Mesendoderm (in vitro differentiated cells): ENCODE measurements at regions not wholly inside any gene's neighbourhood (a gene's known extent, or its start where the extent isn't known, plus 50 kb on each side); places are given as distances from the start of the nearest gene placed in this dataset.
A peak's percentile ranks its signal among the peaks of the same experiment; 100 is the strongest.

Source experiments
- DNase-seq: peaks from one replicate; pipeline ENCODE4 v3.0.0; 2013
- H2AK5ac ChIP-seq: 2 replicates; pipeline ENCODE4 v1.6.1; 2013; ENCODE audit warnings: low read length, inconsistent platforms
- H2BK120ac ChIP-seq: 2 replicates; pipeline ENCODE4 v1.6.1; 2013; ENCODE audit warnings: low read depth, mild to moderate bottlenecking, low read length, moderate library complexity, mixed read lengths
- H2BK15ac ChIP-seq: replicated peaks from 2 replicates; pipeline ENCODE4 v1.6.1; 2013; ENCODE audit warnings: low read depth, mild to moderate bottlenecking, moderate library complexity
- H2BK5ac ChIP-seq: 2 replicates; pipeline ENCODE4 v1.6.1; 2013; ENCODE audit warnings: low read length, inconsistent platforms
- H3K18ac ChIP-seq: 2 replicates; pipeline ENCODE4 v1.6.1; 2013; ENCODE audit warnings: mild to moderate bottlenecking, low read length, mixed read lengths
- H3K23ac ChIP-seq: one replicate; pipeline ENCODE4 v1.6.1; 2013; ENCODE audit warnings: low read length
- H3K27ac ChIP-seq: 2 replicates; pipeline ENCODE4 v1.5.1; 2013; ENCODE audit warnings: low read depth, mild to moderate bottlenecking, inconsistent platforms, low read length, moderate library complexity
- H3K27me3 ChIP-seq: 2 replicates; pipeline ENCODE4 v1.6.1; 2013; ENCODE audit warnings: low read length, control low read depth, mild to moderate bottlenecking, inconsistent platforms; ENCODE audit not compliant: insufficient read depth, poor library complexity
- H3K36me3 ChIP-seq: 2 replicates; pipeline ENCODE4 v1.6.1; 2013; ENCODE audit warnings: low read length, inconsistent platforms; ENCODE audit not compliant: control insufficient read depth, insufficient read depth
- H3K4ac ChIP-seq: one replicate; pipeline ENCODE4 v1.6.1; 2013; ENCODE audit warnings: low read depth, mild to moderate bottlenecking, low read length, moderate library complexity
- H3K4me1 ChIP-seq: 2 replicates; pipeline ENCODE4 v1.6.1; 2013; ENCODE audit warnings: low read depth, low read length, inconsistent platforms; ENCODE audit not compliant: control insufficient read depth
- H3K4me2 ChIP-seq: 2 replicates; pipeline ENCODE4 v1.6.1; 2013; ENCODE audit warnings: low read length
- H3K4me3 ChIP-seq: 2 replicates; pipeline ENCODE4 v1.5.1; 2013; ENCODE audit warnings: mild to moderate bottlenecking, low read length
- H3K56ac ChIP-seq: one replicate; pipeline ENCODE4 v1.6.1; 2013; ENCODE audit warnings: low read length
- H3K79me1 ChIP-seq: 2 replicates; pipeline ENCODE4 v1.6.1; 2013; ENCODE audit warnings: low read length, inconsistent platforms
- H3K79me2 ChIP-seq: 2 replicates; pipeline ENCODE4 v1.6.1; 2013; ENCODE audit warnings: mild to moderate bottlenecking, low read length; ENCODE audit not compliant: control insufficient read depth, insufficient read depth
- H3K9ac ChIP-seq: 2 replicates; pipeline ENCODE4 v1.6.1; 2013; ENCODE audit warnings: low read length, inconsistent platforms
- H4K5ac ChIP-seq: one replicate; pipeline ENCODE4 v1.6.1; 2013; ENCODE audit warnings: low read length
- H4K8ac ChIP-seq: one replicate; pipeline ENCODE4 v1.6.1; 2013; ENCODE audit warnings: low read depth, mild to moderate bottlenecking, control low read depth, low read length, moderate library complexity
- WGBS: extraction: QIAGEN DNeasy Blood & Tissue Kit; methylation state at CpG from one replicate; pipeline ENCODE4 v1.1.7; 2013; ENCODE audit warnings: low lambda C conversion rate, missing lambda C conversion rate; ENCODE audit not compliant: insufficient coverage; ENCODE audit errors: extremely low coverage; 5-methylcytosine and 5-hydroxymethylcytosine counted together

DNA sequence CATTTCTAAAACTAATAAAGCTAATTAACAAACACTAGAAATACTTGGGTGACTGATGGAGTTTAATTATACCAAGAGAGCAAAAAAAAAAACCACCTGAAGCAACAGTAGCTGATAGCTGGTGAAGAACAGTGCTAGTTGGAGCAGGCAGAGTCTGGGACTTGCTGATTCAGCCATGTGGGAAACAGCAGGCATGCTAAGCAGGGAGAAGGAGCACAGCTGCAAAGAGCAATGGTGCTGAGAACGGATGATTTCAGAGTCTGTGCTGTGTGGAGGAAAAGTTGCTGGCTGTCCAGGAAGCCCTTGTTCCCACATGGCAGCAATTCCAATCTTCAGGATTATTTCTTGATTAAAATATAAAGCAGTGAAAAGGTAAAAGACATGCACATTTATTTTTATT, 68.8 kb downstream of the NPY1R start:
- Histone ChIP-seq H4K8ac (no peak overlapping the region), H3K4me1 (no peaks in the 10 kb centered on the region), H3K18ac (no peak overlapping the region), H3K27me3 (no peaks in the 10 kb centered on the region), H3K36me3 (no peaks in the 10 kb centered on the region), H3K56ac (no peak overlapping the region), H3K79me2 (no peaks in the 10 kb centered on the region), H3K4ac (no peak overlapping the region), H2BK5ac (no peak overlapping the region), H4K5ac (no peak overlapping the region), H3K27ac (no peak overlapping the region), H2BK120ac (no peak overlapping the region), H3K4me3 (no peak overlapping the region), H3K79me1 (no peaks in the 10 kb centered on the region), H3K9ac (no peak overlapping the region), H2BK15ac (no peak overlapping the region), H3K4me2 (no peak overlapping the region), H3K23ac (no peak overlapping the region), H2AK5ac (no peak overlapping the region)
- no peak for DNase-seq
- no CpG with 5 or more reads among the region's 1 CpG for WGBS

GRCh38 chr4:163256680-163257343, 75.6 kb downstream of the NPY1R start:
- H3K4ac ChIP-seq: no peak overlapping the region
- H3K36me3 ChIP-seq: no peaks in the 10 kb centered on the region
- H2BK120ac ChIP-seq: no peak overlapping the region
- H2BK15ac ChIP-seq: no peak overlapping the region
- no peak overlapping the region for H3K9ac ChIP-seq
- H4K5ac ChIP-seq: no peak overlapping the region
- no peak overlapping the region for H2AK5ac ChIP-seq
- H3K18ac ChIP-seq: no peak overlapping the region
- no peak overlapping the region for H3K4me2 ChIP-seq
- H3K27me3 ChIP-seq: no peaks in the 10 kb centered on the region
- H3K79me2 ChIP-seq: no peaks in the 10 kb centered on the region
- no CpG with 5 or more reads among the region's 3 CpGs for WGBS
- H3K23ac ChIP-seq: no peak overlapping the region
- no peak overlapping the region for H3K27ac ChIP-seq
- no peaks in the 10 kb centered on the region for H3K79me1 ChIP-seq
- H3K4me3 ChIP-seq: no peak overlapping the region
- no peak overlapping the region for H4K8ac ChIP-seq
- H3K4me1 ChIP-seq: no peaks in the 10 kb centered on the region
- no peak overlapping the region for H2BK5ac ChIP-seq
- no peak for DNase-seq
- no peak overlapping the region for H3K56ac ChIP-seq

GRCh38 chr4:163251204-163251603, 81.2 kb downstream of the NPY1R start:
- H3K4me2 ChIP-seq: no peak overlapping the region
- no peak overlapping the region for H3K4ac ChIP-seq
- no peak overlapping the region for H3K18ac ChIP-seq
- WGBS: no CpG with 5 or more reads among the region's 2 CpGs
- H4K8ac ChIP-seq: no peak overlapping the region
- H3K27ac ChIP-seq: no peak overlapping the region
- no peak overlapping the region for H2AK5ac ChIP-seq
- no peaks in the 10 kb centered on the region for H3K27me3 ChIP-seq
- H3K79me1 ChIP-seq: no peaks in the 10 kb centered on the region
- H2BK120ac ChIP-seq: no peak overlapping the region
- H4K5ac ChIP-seq: no peak overlapping the region
- H3K4me1 ChIP-seq: no peaks in the 10 kb centered on the region
- DNase-seq: peak; percentile 55
- no peak overlapping the region for H3K56ac ChIP-seq
- no peak overlapping the region for H2BK15ac ChIP-seq
- H2BK5ac ChIP-seq: no peak overlapping the region
- no peak overlapping the region for H3K23ac ChIP-seq
- no peaks in the 10 kb centered on the region for H3K36me3 ChIP-seq
- H3K9ac ChIP-seq: no peak overlapping the region
- H3K4me3 ChIP-seq: no peak overlapping the region
- no peaks in the 10 kb centered on the region for H3K79me2 ChIP-seq

DNA sequence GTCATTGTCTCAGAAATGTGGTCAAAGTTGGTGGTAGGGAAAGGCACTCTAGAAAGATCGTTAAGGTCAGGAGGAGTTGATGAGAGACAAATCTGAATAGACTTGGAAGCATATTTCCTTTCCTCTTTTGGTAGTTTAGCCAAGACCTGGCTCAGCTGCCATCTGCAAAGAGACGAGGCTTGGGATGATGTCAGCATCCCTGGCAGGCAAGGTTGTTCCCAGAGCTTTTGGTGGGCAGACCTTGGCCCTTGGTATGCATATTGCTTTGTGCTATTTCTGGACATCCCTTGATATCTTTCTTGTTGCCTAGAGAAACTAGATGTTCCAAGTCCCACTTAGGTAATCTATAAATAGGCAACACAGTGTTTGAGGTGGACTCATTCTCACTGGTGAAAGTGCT, 82.4 kb upstream of the NAF1 start:
- no peak overlapping the region for H3K56ac ChIP-seq
- H2BK5ac ChIP-seq: no peak overlapping the region
- no peak overlapping the region for H3K4ac ChIP-seq
- peaks cover 2% of the 10 kb centered on the region for H3K4me1 ChIP-seq
- H3K36me3 ChIP-seq: no peaks in the 10 kb centered on the region
- no peak overlapping the region for H3K27ac ChIP-seq
- H3K79me1 ChIP-seq: no peaks in the 10 kb centered on the region
- H3K79me2 ChIP-seq: no peaks in the 10 kb centered on the region
- no peak overlapping the region for H3K18ac ChIP-seq
- no peak overlapping the region for H3K9ac ChIP-seq
- no peak overlapping the region for H3K23ac ChIP-seq
- H2BK15ac ChIP-seq: no peak overlapping the region
- no peak overlapping the region for H2AK5ac ChIP-seq
- WGBS: no CpG with 5 or more reads among the region's 2 CpGs
- H2BK120ac ChIP-seq: no peak overlapping the region
- no peak overlapping the region for H4K8ac ChIP-seq
- no peak for DNase-seq
- H3K4me2 ChIP-seq: no peak overlapping the region
- H4K5ac ChIP-seq: no peak overlapping the region
- no peaks in the 10 kb centered on the region for H3K27me3 ChIP-seq
- H3K4me3 ChIP-seq: no peak overlapping the region

DNA sequence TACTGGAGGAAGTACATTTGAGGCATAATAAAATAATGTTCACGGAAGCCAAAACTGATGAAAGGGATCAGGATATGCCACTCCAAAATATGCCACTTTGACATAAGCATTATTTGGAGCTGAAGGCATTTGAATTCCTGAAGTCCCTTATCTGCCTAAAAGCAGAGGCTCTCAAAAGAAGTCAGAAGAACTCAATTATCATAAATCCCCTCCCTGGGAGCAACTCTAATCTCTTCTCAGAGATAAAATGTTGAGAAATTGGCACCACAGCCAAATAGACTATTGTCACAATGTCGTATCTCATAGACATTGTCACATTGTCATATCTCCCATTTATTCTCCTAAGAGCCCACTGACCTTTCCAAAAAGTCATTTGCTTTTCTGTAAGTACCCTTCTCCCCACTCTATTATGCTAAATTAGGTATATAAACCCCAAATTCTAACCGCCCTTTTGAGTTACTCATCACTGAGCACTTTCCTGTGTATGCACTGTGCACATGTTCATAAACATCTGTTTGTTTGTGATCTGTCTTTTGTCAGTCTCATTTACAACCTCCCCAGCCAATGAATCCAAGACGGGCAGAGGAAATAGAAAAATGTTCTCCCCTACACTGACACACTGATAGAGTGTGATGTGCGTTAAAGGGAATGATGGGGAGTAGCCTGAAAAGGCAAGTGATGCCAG, 78.5 kb upstream of the NAF1 start:
- H3K4me3 ChIP-seq: no peak overlapping the region
- no peak overlapping the region for H3K9ac ChIP-seq
- peaks cover 2% of the 10 kb centered on the region for H3K4me1 ChIP-seq
- peak overlapping the region; percentile 58 for H3K27ac ChIP-seq
- H4K8ac ChIP-seq: no peak overlapping the region
- no peaks in the 10 kb centered on the region for H3K36me3 ChIP-seq
- H3K79me1 ChIP-seq: no peaks in the 10 kb centered on the region
- H3K4ac ChIP-seq: no peak overlapping the region
- H3K4me2 ChIP-seq: no peak overlapping the region
- no peaks in the 10 kb centered on the region for H3K27me3 ChIP-seq
- H2BK5ac ChIP-seq: peak overlapping the region; percentile 20
- WGBS: no CpG with 5 or more reads among the region's 5 CpGs
- peak overlapping the region; percentile 65 for H3K56ac ChIP-seq
- H2BK15ac ChIP-seq: no peak overlapping the region
- no peaks in the 10 kb centered on the region for H3K79me2 ChIP-seq
- H2AK5ac ChIP-seq: no peak overlapping the region
- no peak overlapping the region for H3K23ac ChIP-seq
- H2BK120ac ChIP-seq: no peak overlapping the region
- no peak overlapping the region for H4K5ac ChIP-seq
- H3K18ac ChIP-seq: no peak overlapping the region
- DNase-seq: peak; percentile 82
